Prostate gland (tissue), 2 donors: ENCODE measurements at regions not wholly inside any gene's neighbourhood (a gene's known extent, or its start where the extent isn't known, plus 50 kb on each side); places are given as distances from the start of the nearest gene placed in this dataset.

Source experiments
- POLR2A ChIP-seq: fragments of 450-650 bp; IDR thresholded peaks from one replicate; pipeline ENCODE4 v1.6.1; 2016; ENCODE audit warnings: antibody characterized with exemption, mild to moderate bottlenecking
- POLR2AphosphoS5 ChIP-seq: sonication (generic); formaldehyde crosslinking; IDR thresholded peaks from one replicate; pipeline ENCODE4 v1.6.1; 2017; ENCODE audit warnings: antibody characterized with exemption
- TF ChIP-seq, protein P1 (sequence below), 4 experiments: fragments of 200-600 bp in 2 of 4; fragments of 450-650 bp in 2 of 4; sonication (generic) in 2 of 4; IDR thresholded peaks; 1 replicate in 3 of 4; 2 replicates in 1 of 4; pipeline ENCODE4 v1.5.1; 2016 to 2019; ENCODE audit warnings: antibody characterized with exemption in 4 of 4, mild to moderate bottlenecking in 2 of 4, moderate library complexity in 2 of 4

DNA sequence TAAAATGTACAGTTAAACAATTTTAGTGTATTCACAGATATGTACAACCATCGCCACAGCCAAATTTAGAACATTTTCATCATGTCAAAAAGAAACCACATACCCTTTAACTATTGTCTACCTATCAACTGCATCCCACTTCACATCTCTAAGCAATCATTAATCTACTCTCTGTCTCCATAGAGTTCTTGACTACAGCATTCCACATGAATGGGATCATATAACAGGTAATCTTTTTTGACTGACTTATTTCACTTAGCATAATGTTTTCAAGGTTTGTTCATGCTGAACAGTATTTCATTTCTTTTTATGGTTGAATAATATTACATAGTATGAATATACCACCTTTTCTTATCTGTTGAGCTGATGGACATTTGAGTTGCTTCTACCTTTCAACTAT lies 281.4 kb upstream of the EDA2R start:
- no peak for TF ChIP-seq POLR2A
- TF ChIP-seq, protein P1, sequence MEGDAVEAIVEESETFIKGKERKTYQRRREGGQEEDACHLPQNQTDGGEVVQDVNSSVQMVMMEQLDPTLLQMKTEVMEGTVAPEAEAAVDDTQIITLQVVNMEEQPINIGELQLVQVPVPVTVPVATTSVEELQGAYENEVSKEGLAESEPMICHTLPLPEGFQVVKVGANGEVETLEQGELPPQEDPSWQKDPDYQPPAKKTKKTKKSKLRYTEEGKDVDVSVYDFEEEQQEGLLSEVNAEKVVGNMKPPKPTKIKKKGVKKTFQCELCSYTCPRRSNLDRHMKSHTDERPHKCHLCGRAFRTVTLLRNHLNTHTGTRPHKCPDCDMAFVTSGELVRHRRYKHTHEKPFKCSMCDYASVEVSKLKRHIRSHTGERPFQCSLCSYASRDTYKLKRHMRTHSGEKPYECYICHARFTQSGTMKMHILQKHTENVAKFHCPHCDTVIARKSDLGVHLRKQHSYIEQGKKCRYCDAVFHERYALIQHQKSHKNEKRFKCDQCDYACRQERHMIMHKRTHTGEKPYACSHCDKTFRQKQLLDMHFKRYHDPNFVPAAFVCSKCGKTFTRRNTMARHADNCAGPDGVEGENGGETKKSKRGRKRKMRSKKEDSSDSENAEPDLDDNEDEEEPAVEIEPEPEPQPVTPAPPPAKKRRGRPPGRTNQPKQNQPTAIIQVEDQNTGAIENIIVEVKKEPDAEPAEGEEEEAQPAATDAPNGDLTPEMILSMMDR (IDR thresholded peaks at IDR 0.05), result no peak
- no peak for TF ChIP-seq POLR2AphosphoS5
